SK-N-SH (cell line): ENCODE measurements at regions not wholly inside any gene's neighbourhood (a gene's known extent, or its start where the extent isn't known, plus 50 kb on each side); places are given as distances from the start of the nearest gene placed in this dataset.

Experiments used
- CTCF ChIP-seq: fragments of 200-600 bp; sonication (generic); IDR thresholded peaks from 2 replicates; pipeline ENCODE4 v1.6.1; 2017; ENCODE audit warnings: antibody characterized with exemption, mild to moderate bottlenecking, moderate library complexity
- EZH2phosphoT487 ChIP-seq: fragments of 200-600 bp; sonication (generic); IDR thresholded peaks from 2 replicates; pipeline ENCODE4 v1.6.1; 2017; ENCODE audit warnings: low read depth, mixed run types, mild to moderate bottlenecking, antibody characterized with exemption, moderate library complexity, borderline replicate concordance
- GATA2 ChIP-seq: sonication (generic); formaldehyde crosslinking; IDR thresholded peaks from 2 replicates; pipeline ENCODE4 v1.5.0; 2020; ENCODE audit warnings: mild to moderate bottlenecking, missing genetic modification reagents
- POLR2AphosphoS5 ChIP-seq: IDR thresholded peaks from 2 replicates; pipeline ENCODE4 v1.6.1; 2012; ENCODE audit warnings: low read depth, low read length
- TCF12 ChIP-seq: IDR thresholded peaks from 2 replicates; pipeline ENCODE4 v1.4.0; 2012
- YY1 ChIP-seq: IDR thresholded peaks from 2 replicates; pipeline ENCODE4 v1.4.0; 2012; ENCODE audit warnings: low read depth, mild to moderate bottlenecking

GRCh38 chr13:44649104-44649428 is 72.9 kb upstream of the TSC22D1 start:
- TF ChIP-seq CTCF (no peak), POLR2AphosphoS5 (no peak), YY1 (no peak), TCF12 (no peak), GATA2 (no peak), EZH2phosphoT487 (no peak)
